ENCODE measurements at regions not wholly inside any gene's neighbourhood (a gene's known extent, or its start where the extent isn't known, plus 50 kb on each side); places are given as distances from the start of the nearest gene placed in this dataset.

- ATAC-seq (ENCODE audit: low read depth) (no peak), DNase-seq (no peak)
- H3K4me1 Mint-ChIP-seq, result no peaks in the 10 kb centered on the region
- no peak for TF ChIP-seq CTCF (IDR thresholded peaks at IDR 0.05)
- peaks cover 11% of the 10 kb centered on the region for H3K27me3 Mint-ChIP-seq
- intact Hi-C loops (cut with micrococcal nuclease), result no loop called here
- no peaks in the 10 kb centered on the region for H3K9me3 Mint-ChIP-seq
- H3K36me3 Mint-ChIP-seq (ENCODE audit: low read depth), result no peaks in the 10 kb centered on the region
- POLR2A ChIA-PET, result no interaction called here
- CTCF ChIA-PET, result no interaction called here
- H3K27ac Mint-ChIP-seq, result no peak overlapping the region
- no peak overlapping the region for H3K4me3 Mint-ChIP-seq
Measured at GRCh38 chr1:37113285-37113997, 79.1 kb upstream of the GRIK3 start.

GRCh38 chr1:37118790-37119189 is 84.5 kb upstream of the GRIK3 start:
- no peak overlapping the region for H3K27ac Mint-ChIP-seq
- ATAC-seq (ENCODE audit: low read depth), result no peak
- POLR2A ChIA-PET, result no interaction called here
- peaks cover 14% of the 10 kb centered on the region for H3K27me3 Mint-ChIP-seq
- no peak overlapping the region for H3K4me3 Mint-ChIP-seq
- H3K9me3 Mint-ChIP-seq, result no peaks in the 10 kb centered on the region
- CTCF ChIA-PET, result no interaction called here
- no peak for TF ChIP-seq CTCF (IDR thresholded peaks at IDR 0.05)
- intact Hi-C loops (cut with micrococcal nuclease), result no loop called here
- DNase-seq, result no peak
- no peaks in the 10 kb centered on the region for H3K4me1 Mint-ChIP-seq
- no peaks in the 10 kb centered on the region for H3K36me3 Mint-ChIP-seq (ENCODE audit: low read depth)

- H3K36me3 Mint-ChIP-seq (ENCODE audit: low read depth), result no peaks in the 10 kb centered on the region
- DNase-seq (no peak), ATAC-seq (ENCODE audit: low read depth) (no peak)
- POLR2A ChIA-PET, result no interaction called here
- intact Hi-C loops (cut with micrococcal nuclease), result no loop called here
- H3K9me3 Mint-ChIP-seq, result no peaks in the 10 kb centered on the region
- CTCF ChIA-PET, result no interaction called here
- H3K27me3 Mint-ChIP-seq, result peaks cover 16% of the 10 kb centered on the region
- no peak overlapping the region for H3K4me3 Mint-ChIP-seq
- H3K27ac Mint-ChIP-seq, result no peak overlapping the region
- TF ChIP-seq CTCF (IDR thresholded peaks at IDR 0.05), result no peak
- H3K4me1 Mint-ChIP-seq, result no peaks in the 10 kb centered on the region
Measured at GRCh38 chr1:37120279-37120678, 86.0 kb upstream of the GRIK3 start.

- TF ChIP-seq CTCF (IDR thresholded peaks at IDR 0.05), result no peak
- peaks cover 19% of the 10 kb centered on the region for H3K27me3 Mint-ChIP-seq
- H3K36me3 Mint-ChIP-seq (ENCODE audit: low read depth), result no peaks in the 10 kb centered on the region
- no peaks in the 10 kb centered on the region for H3K4me1 Mint-ChIP-seq
- intact Hi-C loops (cut with micrococcal nuclease), result no loop called here
- DNase-seq (no peak), ATAC-seq (ENCODE audit: low read depth) (no peak)
- no peak overlapping the region for H3K27ac Mint-ChIP-seq
- no peak overlapping the region for H3K4me3 Mint-ChIP-seq
- no peaks in the 10 kb centered on the region for H3K9me3 Mint-ChIP-seq
- ChIA-PET POLR2A (no interaction called here), CTCF (no interaction called here)
Measured at GRCh38 chr1:37123276-37124115, 89.2 kb upstream of the GRIK3 start.

- intact Hi-C loops (cut with micrococcal nuclease), result no loop called here
- DNase-seq, result no peak
- ChIA-PET CTCF (no interaction called here), POLR2A (no interaction called here)
- no peak for TF ChIP-seq CTCF (IDR thresholded peaks at IDR 0.05)
- H3K9me3 Mint-ChIP-seq, result no peaks in the 10 kb centered on the region
- no peaks in the 10 kb centered on the region for H3K4me1 Mint-ChIP-seq
- no peak overlapping the region for H3K4me3 Mint-ChIP-seq
- H3K27ac Mint-ChIP-seq, result no peak overlapping the region
- peaks cover 16% of the 10 kb centered on the region for H3K27me3 Mint-ChIP-seq
- H3K36me3 Mint-ChIP-seq (ENCODE audit: low read depth), result no peaks in the 10 kb centered on the region
- no peak for ATAC-seq (ENCODE audit: low read depth)
Measured at GRCh38 chr1:37124501-37124900, 90.2 kb upstream of the GRIK3 start.

All from activated B cell treated with CpG ODN at 0.5 μM for 24 hours (primary cell).